Colonic mucosa (tissue), 4 donors: ENCODE measurements at regions not wholly inside any gene's neighbourhood (a gene's known extent, or its start where the extent isn't known, plus 50 kb on each side); places are given as distances from the start of the nearest gene placed in this dataset.

Experiments
- DNase-seq: peaks from one replicate; pipeline ENCODE4 v3.0.0-alpha.2; 2020
- H3K27ac ChIP-seq: fragments of 200-600 bp; one replicate; pipeline ENCODE4 v1.8.0; 2021
- H3K27me3 ChIP-seq: fragments of 200-600 bp; one replicate; pipeline ENCODE4 v1.8.0; 2021
- H3K36me3 ChIP-seq: fragments of 200-600 bp; one replicate; pipeline ENCODE4 v1.8.0; 2021
- H3K4me1 ChIP-seq: fragments of 200-600 bp; one replicate; pipeline ENCODE4 v1.8.0; 2021; ENCODE audit warnings: mild to moderate bottlenecking
- H3K4me3 ChIP-seq: fragments of 200-600 bp; one replicate; pipeline ENCODE4 v1.8.0; 2021
- H3K9ac ChIP-seq, 2 donors: one replicate each; pipeline ENCODE4 v1.7.0; 2013; ENCODE audit warnings: control low read depth in 2 of 2, low read depth in 2 of 2, low read length in 2 of 2
- H3K9me3 ChIP-seq: fragments of 200-600 bp; one replicate; pipeline ENCODE4 v1.8.0; 2021
- intact Hi-C: fragments of 100-400 bp; cut with DNase I; formaldehyde crosslinking; loops from one replicate; pipeline ENCODE4 v1.14.1; 2022
- TF ChIP-seq, protein P1 (sequence below): fragments of 200-600 bp; IDR thresholded peaks from one replicate; pipeline ENCODE4 v1.8.0; 2022; ENCODE audit warnings: antibody characterized with exemption, mild to moderate bottlenecking
- donor health status: healthy.
- donor health status: DM: no; HTN: no; CAD: no.
- donor health status: DM: no; HTN: no; CAD: no.

DNA sequence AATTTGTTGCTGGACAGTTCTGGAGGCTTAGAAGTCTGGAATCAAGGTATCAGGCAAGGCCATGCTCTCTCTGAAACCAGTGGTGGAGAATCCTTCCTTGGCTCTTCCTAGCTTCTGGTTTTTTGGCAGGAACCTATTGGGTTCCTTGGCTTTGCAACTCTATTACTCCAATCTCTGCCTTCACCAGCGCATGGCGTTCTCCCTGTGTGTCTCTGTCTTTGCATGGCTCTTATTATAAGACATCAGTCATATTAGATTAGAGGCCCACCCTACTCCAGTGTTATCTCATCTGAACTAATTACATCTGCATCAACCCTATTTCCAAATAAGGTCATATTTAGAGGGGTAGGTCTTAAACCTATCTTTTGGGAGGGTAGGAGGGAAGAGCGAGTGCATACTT, 358.1 kb upstream of the RARB start:
- no peaks in the 10 kb centered on the region for H3K36me3 ChIP-seq
- intact Hi-C loops = no loop called here
- no peaks in the 10 kb centered on the region for H3K27me3 ChIP-seq
- TF ChIP-seq, protein P1, sequence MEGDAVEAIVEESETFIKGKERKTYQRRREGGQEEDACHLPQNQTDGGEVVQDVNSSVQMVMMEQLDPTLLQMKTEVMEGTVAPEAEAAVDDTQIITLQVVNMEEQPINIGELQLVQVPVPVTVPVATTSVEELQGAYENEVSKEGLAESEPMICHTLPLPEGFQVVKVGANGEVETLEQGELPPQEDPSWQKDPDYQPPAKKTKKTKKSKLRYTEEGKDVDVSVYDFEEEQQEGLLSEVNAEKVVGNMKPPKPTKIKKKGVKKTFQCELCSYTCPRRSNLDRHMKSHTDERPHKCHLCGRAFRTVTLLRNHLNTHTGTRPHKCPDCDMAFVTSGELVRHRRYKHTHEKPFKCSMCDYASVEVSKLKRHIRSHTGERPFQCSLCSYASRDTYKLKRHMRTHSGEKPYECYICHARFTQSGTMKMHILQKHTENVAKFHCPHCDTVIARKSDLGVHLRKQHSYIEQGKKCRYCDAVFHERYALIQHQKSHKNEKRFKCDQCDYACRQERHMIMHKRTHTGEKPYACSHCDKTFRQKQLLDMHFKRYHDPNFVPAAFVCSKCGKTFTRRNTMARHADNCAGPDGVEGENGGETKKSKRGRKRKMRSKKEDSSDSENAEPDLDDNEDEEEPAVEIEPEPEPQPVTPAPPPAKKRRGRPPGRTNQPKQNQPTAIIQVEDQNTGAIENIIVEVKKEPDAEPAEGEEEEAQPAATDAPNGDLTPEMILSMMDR = no peak
- no peak for DNase-seq
- no peak overlapping the region for H3K9ac ChIP-seq
- H3K27ac ChIP-seq = no peak overlapping the region
- no peaks in the 10 kb centered on the region for H3K9me3 ChIP-seq
- H3K4me1 ChIP-seq = no peaks in the 10 kb centered on the region
- H3K4me3 ChIP-seq = no peak overlapping the region

DNA sequence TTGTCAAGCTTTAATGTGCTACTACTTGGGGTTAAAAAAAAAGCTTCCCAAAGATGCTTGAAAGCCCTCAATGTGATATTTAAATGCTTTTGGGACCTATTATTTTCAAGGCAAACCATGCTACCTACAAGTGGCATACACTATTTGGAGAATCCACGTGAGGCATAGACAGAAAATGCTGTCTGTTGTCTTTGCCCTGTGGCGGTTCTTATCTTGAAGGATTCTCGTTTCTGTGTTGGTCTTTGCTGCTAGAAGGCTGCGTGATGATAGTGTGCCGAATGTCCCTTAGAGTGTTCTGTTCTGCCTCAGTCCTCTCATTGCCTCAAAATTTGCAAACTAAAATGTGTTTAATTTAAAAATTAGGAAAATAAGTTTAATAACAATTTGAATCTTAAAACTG, 356.2 kb upstream of the RARB start:
- TF ChIP-seq, protein P1 = no peak
- H3K4me3 ChIP-seq = no peak overlapping the region
- no peaks in the 10 kb centered on the region for H3K36me3 ChIP-seq
- no peak for DNase-seq
- H3K9me3 ChIP-seq = no peaks in the 10 kb centered on the region
- intact Hi-C loops = no loop called here
- H3K27ac ChIP-seq = no peak overlapping the region
- H3K27me3 ChIP-seq = no peaks in the 10 kb centered on the region
- H3K9ac ChIP-seq = no peak overlapping the region
- H3K4me1 ChIP-seq = no peaks in the 10 kb centered on the region

DNA sequence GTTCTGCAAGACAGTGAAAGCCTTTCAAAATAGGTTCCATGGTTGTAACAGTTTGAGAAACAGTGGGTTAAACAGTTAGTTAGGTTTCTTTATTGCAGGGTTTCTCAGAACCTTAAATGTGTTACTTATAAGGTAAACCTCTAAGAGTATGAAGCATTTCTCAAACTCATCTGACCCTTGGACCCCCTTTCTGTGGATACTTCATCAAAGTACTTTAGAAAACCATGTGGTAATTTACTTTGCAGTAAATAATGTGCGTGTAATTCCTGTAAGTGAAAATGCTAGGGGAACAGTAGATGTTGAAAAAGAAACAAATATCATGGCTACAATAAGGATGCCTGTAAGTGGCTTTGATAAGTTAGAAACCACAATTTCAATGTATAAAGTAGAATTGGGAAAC, 354.6 kb upstream of the RARB start:
- Histone ChIP-seq H3K27ac (no peak overlapping the region), H3K4me3 (no peak overlapping the region), H3K36me3 (no peaks in the 10 kb centered on the region), H3K27me3 (no peaks in the 10 kb centered on the region), H3K9me3 (no peaks in the 10 kb centered on the region), H3K4me1 (no peaks in the 10 kb centered on the region), H3K9ac (no peak overlapping the region)
- intact Hi-C loops = no loop called here
- TF ChIP-seq, protein P1 = no peak
- no peak for DNase-seq

DNA sequence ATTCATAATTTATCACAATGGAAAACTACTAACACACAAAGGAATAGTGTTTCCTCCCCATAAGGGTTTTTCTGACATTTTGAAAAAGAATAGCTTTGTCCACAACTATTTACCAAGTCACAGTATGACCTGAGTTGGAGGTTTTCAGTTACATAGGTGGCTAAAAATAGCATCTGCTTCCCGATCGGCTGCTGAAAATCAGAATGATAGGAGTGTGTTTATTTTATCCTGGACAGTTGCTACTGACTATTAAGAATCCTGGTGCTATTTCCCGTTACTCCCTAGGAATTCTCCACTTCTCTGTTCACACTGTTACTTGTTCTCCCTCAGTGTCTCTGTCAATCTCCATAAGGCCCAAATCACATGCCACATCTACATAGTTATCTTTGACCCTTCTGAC, 353.9 kb upstream of the RARB start:
- H3K4me1 ChIP-seq = no peaks in the 10 kb centered on the region
- H3K27ac ChIP-seq = no peak overlapping the region
- H3K36me3 ChIP-seq = no peaks in the 10 kb centered on the region
- TF ChIP-seq, protein P1 = no peak
- H3K4me3 ChIP-seq = no peak overlapping the region
- no peak for DNase-seq
- H3K9me3 ChIP-seq = no peaks in the 10 kb centered on the region
- intact Hi-C loops = no loop called here
- H3K27me3 ChIP-seq = no peaks in the 10 kb centered on the region
- no peak overlapping the region for H3K9ac ChIP-seq

DNA sequence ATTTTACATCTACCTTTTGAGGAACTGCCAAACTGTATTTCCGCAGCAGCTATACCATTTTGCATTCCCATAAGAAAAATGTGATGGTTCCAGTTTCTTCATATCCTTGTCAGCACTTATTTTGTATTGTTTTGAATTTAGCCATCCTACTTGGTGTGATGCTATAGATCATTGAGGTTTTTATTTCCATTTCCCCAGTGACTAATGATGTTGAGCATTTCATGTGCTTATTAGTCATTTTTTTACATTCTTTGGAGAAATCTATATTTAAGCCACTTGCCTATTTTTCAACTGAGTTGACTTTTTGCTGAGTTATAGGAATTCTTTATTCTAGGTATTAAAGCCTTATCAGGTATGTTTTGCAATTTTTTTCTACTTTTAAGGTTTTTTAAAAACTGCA, 347.6 kb upstream of the RARB start:
- TF ChIP-seq, protein P1 = no peak
- no peak overlapping the region for H3K27ac ChIP-seq
- H3K36me3 ChIP-seq = no peaks in the 10 kb centered on the region
- DNase-seq = no peak
- H3K27me3 ChIP-seq = no peaks in the 10 kb centered on the region
- H3K9me3 ChIP-seq = no peaks in the 10 kb centered on the region
- H3K4me3 ChIP-seq = no peak overlapping the region
- H3K9ac ChIP-seq = no peak overlapping the region
- intact Hi-C loops = no loop called here
- H3K4me1 ChIP-seq = no peaks in the 10 kb centered on the region

DNA sequence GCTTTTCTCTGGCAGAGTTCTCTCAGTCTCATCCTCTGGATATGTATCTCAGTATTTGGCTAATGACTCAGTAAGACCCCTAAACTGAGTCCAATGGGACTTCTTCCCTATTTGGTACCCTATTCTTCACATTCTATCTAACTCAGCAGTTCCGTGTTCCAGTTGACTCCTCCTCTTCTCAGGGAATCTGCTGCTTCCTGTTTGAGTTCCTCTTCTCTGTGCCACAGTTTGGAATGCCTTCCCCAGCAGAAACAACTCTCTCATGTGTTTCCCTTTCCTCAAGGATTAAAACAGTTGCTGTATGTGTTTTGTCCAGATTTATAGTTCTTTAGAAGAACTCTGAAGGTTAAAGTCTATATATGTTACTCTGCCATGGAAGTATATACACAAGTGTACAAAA, 344.0 kb upstream of the RARB start:
- no peaks in the 10 kb centered on the region for H3K4me1 ChIP-seq
- H3K9ac ChIP-seq = no peak overlapping the region
- no peak overlapping the region for H3K27ac ChIP-seq
- DNase-seq = no peak
- H3K9me3 ChIP-seq = no peaks in the 10 kb centered on the region
- intact Hi-C loops = no loop called here
- TF ChIP-seq, protein P1 = no peak
- H3K36me3 ChIP-seq = no peaks in the 10 kb centered on the region
- no peaks in the 10 kb centered on the region for H3K27me3 ChIP-seq
- no peak overlapping the region for H3K4me3 ChIP-seq
